LNCaP clone FGC (cell line): ENCODE measurements at regions not wholly inside any gene's neighbourhood (a gene's known extent, or its start where the extent isn't known, plus 50 kb on each side); places are given as distances from the start of the nearest gene placed in this dataset.

ENCODE experiments used
- DNase-seq: peaks from one replicate; pipeline ENCODE4 v3.0.0-alpha.2; 2011; ENCODE audit warnings: low read depth
- H3K4me3 ChIP-seq: 2 replicates; pipeline ENCODE4 v1.5.1; 2011; ENCODE audit warnings: mild to moderate bottlenecking, low read depth, low read length, control low read depth
- TF ChIP-seq, protein P1 (sequence below): IDR thresholded peaks from 2 replicates; pipeline ENCODE4 v1.5.1; 2012; ENCODE audit warnings: mild to moderate bottlenecking; ENCODE audit not compliant: control insufficient read depth, insufficient read depth; ENCODE audit errors: extremely low read depth

DNA sequence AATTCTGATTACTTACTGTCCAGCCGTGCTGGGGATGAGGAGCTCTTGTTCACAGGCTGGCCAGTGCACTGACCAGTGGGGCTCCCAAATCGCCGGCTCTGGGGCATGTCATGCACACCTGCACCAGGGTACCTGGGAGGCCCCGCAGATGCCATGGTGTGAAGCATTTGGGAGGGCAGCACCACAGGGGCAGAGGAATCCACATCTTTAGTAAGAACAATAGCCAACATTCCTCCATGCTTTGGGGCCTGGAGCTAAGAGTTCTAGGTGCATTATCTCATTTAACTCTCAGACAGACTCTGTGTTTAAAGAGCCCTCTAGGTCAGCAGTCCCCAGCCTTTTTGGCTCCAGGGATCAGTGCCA lies 104.2 kb downstream of the ACKR3 start:
- TF ChIP-seq, protein P1, sequence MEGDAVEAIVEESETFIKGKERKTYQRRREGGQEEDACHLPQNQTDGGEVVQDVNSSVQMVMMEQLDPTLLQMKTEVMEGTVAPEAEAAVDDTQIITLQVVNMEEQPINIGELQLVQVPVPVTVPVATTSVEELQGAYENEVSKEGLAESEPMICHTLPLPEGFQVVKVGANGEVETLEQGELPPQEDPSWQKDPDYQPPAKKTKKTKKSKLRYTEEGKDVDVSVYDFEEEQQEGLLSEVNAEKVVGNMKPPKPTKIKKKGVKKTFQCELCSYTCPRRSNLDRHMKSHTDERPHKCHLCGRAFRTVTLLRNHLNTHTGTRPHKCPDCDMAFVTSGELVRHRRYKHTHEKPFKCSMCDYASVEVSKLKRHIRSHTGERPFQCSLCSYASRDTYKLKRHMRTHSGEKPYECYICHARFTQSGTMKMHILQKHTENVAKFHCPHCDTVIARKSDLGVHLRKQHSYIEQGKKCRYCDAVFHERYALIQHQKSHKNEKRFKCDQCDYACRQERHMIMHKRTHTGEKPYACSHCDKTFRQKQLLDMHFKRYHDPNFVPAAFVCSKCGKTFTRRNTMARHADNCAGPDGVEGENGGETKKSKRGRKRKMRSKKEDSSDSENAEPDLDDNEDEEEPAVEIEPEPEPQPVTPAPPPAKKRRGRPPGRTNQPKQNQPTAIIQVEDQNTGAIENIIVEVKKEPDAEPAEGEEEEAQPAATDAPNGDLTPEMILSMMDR = no peak
- DNase-seq = no peak
- H3K4me3 ChIP-seq = no peak overlapping the region

DNA sequence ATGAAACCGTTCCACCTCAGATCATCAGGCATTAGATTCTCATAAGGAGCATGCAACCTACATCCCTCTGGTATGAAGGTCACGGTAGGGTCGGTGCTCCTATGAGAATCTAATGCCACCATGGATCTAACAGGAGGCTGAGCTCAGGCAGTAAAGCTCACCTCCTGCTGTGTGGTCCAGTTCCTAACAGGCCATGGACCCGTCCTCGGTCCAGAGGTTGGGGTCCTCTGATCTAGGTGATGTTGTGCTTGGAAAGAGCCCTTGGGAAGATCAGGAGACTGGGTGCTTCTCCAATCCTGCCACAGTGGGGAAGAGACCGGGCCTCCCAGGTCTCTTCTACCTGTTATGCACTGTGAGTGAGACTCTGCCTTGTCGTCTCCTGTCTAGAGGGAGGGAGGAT lies 104.6 kb downstream of the ACKR3 start:
- no peak overlapping the region for H3K4me3 ChIP-seq
- DNase-seq = no peak
- TF ChIP-seq, protein P1 = no peak

DNA sequence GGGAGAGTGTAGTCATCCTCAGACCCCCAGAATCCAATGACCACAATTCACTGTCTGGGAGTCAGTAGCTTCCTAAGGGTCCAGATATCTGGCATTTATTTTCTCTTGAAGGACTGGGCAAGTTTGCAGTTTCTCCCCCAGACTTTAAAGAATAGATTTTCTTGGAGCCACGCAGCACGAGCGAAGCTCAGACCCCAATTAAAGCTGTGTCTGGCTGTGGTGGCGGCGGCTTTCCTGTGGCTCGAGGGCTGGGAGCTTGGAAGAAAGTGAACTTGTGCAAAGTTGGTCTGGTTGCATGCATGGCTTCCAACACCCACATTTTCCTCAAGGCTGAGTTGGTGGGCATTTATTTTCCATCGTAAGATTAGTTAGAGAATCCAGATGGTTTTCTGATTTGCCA lies 105.0 kb downstream of the ACKR3 start:
- no peak for DNase-seq
- no peak overlapping the region for H3K4me3 ChIP-seq
- TF ChIP-seq, protein P1 = no peak

DNA sequence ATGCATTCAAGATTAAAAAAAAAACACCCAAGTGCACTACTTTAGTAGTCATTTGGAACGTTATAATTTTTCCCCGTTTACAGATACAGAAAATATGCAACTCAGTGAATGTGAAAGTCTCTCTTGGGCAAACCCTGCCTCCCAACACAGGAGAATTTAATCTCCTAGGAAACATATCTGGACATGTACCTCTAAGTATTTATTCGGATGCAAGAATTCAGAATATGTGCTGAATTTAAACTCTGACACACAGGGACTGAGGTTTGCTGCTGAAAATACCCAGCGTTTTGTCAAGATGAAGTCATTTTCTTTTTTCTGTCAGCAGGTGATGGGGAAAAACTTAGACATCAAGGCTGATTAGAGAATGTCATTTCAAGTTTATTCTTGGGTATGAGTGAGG lies 105.4 kb downstream of the ACKR3 start:
- H3K4me3 ChIP-seq = no peak overlapping the region
- DNase-seq = no peak
- TF ChIP-seq, protein P1 = no peak

DNA sequence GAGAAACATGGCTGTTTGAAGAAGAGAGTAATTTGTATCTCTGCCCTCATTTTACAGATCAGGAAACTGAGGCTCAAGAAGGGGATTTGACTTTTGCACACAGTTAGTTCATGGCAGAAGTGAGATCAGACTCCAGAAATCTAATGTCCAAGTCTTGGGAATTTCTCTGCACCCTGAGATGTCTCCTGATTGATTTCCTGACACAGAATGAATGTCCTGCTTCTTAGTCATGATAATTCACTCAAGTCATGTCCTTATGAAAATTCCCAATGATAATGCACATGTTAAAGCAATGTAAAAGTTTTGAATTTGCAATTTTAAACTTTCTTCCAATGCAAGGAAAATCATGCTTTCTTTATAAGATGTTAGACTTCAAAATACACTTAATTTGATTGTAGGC lies 105.9 kb downstream of the ACKR3 start:
- TF ChIP-seq, protein P1 = no peak
- DNase-seq = no peak
- H3K4me3 ChIP-seq = no peak overlapping the region

DNA sequence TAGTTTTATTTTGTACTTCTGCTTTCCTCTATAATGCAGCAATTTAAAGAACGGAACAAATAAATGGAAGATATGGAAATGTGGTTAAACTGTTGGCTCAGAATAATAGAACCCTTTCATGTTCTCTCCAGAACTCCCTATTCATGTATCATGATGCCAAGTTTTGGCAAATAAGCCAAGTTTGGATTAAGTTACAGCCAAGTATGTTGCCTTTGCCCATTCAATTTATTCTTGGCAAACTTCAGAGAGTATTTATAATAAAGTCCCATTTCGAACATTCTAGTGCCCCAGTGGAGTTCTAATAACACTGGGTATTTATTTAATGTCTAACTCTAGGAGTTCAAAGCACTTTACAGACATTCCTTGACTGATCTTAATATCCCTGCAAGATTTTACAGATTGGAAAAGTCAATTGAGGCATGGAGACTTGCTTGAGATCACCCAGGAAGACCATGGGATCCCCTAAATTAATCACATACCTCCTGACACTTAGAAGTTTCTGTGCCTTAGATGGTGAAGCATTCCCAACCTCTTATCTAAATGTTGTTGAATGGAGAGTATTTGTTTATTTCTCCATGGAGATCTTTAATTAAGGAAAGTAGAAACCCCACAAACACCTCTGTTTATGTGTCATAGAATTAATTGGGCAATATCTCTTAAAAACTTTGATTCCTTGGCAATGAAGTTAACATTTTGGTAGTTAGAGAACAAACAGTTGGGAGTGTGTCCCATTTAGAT lies 106.7 kb downstream of the ACKR3 start:
- TF ChIP-seq, protein P1 = no peak
- no peak for DNase-seq
- no peak overlapping the region for H3K4me3 ChIP-seq

DNA sequence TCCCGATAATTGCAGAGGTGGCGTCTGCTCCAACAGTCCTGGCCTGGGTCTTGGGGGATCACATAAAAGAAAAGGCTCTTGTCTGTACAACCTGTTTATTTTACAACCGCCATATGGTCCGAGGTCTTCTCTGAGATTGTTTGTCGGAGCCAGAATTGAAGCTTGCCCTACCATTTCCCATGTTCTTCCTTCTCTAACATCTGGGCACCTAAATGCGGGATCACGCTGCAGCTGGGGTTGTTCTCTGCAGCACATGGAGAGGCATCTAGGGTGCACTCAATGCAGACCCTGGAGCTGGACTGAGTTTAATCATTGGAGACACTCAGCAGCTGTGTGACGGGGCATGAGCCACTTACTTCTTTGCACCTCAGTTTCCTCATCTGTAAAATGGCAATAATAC lies 107.7 kb downstream of the ACKR3 start:
- no peak overlapping the region for H3K4me3 ChIP-seq
- DNase-seq = no peak
- TF ChIP-seq, protein P1 = no peak
